ENCODE measurements at regions not wholly inside any gene's neighbourhood (a gene's known extent, or its start where the extent isn't known, plus 50 kb on each side); places are given as distances from the start of the nearest gene placed in this dataset.

GRCh38 chr4:82145850-82146249, 227.9 kb downstream of the HNRNPD start:
- no peak for TF ChIP-seq CTCF (IDR thresholded peaks at IDR 0.05)
- TF ChIP-seq ZFX (IDR thresholded peaks at IDR 0.05; ENCODE audit: borderline replicate concordance) = no peak

All from 22Rv1 (cell line).